LNCaP clone FGC (cell line): ENCODE measurements at regions not wholly inside any gene's neighbourhood (a gene's known extent, or its start where the extent isn't known, plus 50 kb on each side); places are given as distances from the start of the nearest gene placed in this dataset.

Source experiments
- DNase-seq: peaks from one replicate; pipeline ENCODE4 v3.0.0-alpha.2; 2011; ENCODE audit warnings: low read depth
- H3K4me3 ChIP-seq: 2 replicates; pipeline ENCODE4 v1.5.1; 2011; ENCODE audit warnings: mild to moderate bottlenecking, low read depth, low read length, control low read depth
- CTCF ChIP-seq: IDR thresholded peaks from 2 replicates; pipeline ENCODE4 v1.5.1; 2012; ENCODE audit warnings: mild to moderate bottlenecking; ENCODE audit not compliant: control insufficient read depth, insufficient read depth; ENCODE audit errors: extremely low read depth

- peak; percentile 37 for DNase-seq
- TF ChIP-seq CTCF, result peak; percentile 62
- H3K4me3 ChIP-seq, result no peak overlapping the region
Observed at GRCh38 chr2:104033399-104033798, 820.5 kb upstream of the POU3F3 start.

GRCh38 chr2:104040771-104041170, 813.1 kb upstream of the POU3F3 start:
- H3K4me3 ChIP-seq, result no peak overlapping the region
- TF ChIP-seq CTCF, result no peak
- no peak for DNase-seq

GRCh38 chr2:104041351-104041750, 812.6 kb upstream of the POU3F3 start:
- DNase-seq, result no peak
- TF ChIP-seq CTCF, result no peak
- H3K4me3 ChIP-seq, result no peak overlapping the region

- 0 out of 2 replicates have a peak, but pooled peaks have one; percentile 6 for TF ChIP-seq CTCF
- H3K4me3 ChIP-seq, result no peak overlapping the region
- DNase-seq, result no peak
Observed at GRCh38 chr2:104043864-104044263, 810.1 kb upstream of the POU3F3 start.

GRCh38 chr2:104045071-104045470, 808.8 kb upstream of the POU3F3 start:
- no peak overlapping the region for H3K4me3 ChIP-seq
- no peak for TF ChIP-seq CTCF
- no peak for DNase-seq

- H3K4me3 ChIP-seq, result no peak overlapping the region
- DNase-seq, result no peak
- no peak for TF ChIP-seq CTCF
Observed at GRCh38 chr2:104046466-104046865, 807.4 kb upstream of the POU3F3 start.

- no peak for DNase-seq
- H3K4me3 ChIP-seq, result no peak overlapping the region
- TF ChIP-seq CTCF, result no peak
Observed at GRCh38 chr2:104047516-104047915, 806.4 kb upstream of the POU3F3 start.
